GM18861 (cell line): ENCODE measurements at regions not wholly inside any gene's neighbourhood (a gene's known extent, or its start where the extent isn't known, plus 50 kb on each side); places are given as distances from the start of the nearest gene placed in this dataset.
"Not testable (repeated sequence)": the region's sequence is repeated elsewhere in the genome, so short reads cannot be mapped to it uniquely, and the experiment has no call there.

Experiments
- ATAC-seq: cut with Tn5 transposase; IDR thresholded peaks from one replicate; pipeline ENCODE4 v1.9.1; 2021; ENCODE audit not compliant: unreplicated experiment

DNA sequence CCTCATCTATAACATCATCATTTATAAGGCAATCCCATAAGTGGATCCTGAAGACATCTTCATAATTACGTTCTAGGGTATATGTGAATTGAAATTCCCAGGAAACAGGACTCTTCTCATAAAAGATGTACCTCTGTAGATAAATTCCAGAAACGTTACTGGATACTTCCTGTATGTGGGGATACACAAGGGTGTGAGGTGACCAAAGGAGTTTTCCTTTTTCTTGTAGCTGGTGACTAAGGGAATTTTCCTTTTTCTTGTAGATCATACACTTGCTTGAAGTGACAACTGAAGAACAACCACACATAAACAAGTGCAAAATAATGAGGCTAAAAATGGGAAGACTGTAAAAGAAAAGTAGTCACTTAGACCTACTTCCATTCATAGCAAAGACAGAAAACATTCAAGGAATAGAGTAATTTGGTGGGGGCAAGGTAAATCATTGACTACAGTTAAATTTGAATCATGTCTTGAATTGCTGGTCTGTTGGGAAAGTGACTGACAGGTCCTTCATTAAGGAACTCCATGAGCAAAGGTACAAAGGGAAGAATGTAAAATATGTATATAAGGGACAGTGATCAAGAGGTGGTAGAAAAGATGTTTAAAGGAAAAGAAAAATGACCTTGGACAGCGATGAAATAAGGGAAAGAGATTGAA, 53.2 kb upstream of the UBE2E3 start:
- no peak for ATAC-seq

DNA sequence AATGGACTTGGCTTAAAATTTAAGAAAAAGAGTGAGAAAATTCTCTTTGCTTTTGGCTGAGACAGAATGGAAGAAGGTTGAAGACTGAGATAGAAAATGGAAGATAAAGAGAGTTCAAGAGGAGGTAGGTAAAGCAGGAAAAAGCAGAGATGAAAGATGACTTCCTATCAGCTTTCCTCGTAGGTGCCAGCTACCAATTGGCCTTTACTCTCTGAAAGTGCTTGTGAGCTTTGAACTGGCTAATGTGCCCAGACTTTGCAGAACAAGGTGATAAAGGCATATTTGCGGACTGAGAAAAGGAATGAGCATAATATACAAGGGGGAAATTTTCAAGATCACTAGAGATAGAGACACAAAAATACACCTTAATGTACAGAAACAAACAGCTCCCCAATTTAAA, 54.7 kb upstream of the UBE2E3 start:
- no peak for ATAC-seq

DNA sequence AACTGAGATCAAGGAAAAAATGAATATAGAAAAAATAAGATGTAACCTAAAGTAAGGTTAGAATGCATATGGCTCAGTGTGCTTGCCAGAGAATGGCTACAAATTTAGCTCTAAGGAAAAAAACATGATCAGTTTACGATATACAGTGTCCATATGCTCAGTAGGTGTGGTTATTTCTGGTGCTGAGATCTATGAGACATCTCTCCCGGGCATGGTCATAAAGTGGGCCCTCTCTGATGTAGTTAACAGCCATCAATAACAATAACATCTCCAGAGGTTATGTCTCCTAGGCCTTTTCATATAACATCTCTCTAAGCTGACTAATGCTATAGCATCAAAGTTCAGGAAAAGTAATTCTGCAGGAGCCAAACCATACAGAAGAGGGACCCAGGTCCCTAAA, 56.3 kb upstream of the UBE2E3 start:
- ATAC-seq = no peak

DNA sequence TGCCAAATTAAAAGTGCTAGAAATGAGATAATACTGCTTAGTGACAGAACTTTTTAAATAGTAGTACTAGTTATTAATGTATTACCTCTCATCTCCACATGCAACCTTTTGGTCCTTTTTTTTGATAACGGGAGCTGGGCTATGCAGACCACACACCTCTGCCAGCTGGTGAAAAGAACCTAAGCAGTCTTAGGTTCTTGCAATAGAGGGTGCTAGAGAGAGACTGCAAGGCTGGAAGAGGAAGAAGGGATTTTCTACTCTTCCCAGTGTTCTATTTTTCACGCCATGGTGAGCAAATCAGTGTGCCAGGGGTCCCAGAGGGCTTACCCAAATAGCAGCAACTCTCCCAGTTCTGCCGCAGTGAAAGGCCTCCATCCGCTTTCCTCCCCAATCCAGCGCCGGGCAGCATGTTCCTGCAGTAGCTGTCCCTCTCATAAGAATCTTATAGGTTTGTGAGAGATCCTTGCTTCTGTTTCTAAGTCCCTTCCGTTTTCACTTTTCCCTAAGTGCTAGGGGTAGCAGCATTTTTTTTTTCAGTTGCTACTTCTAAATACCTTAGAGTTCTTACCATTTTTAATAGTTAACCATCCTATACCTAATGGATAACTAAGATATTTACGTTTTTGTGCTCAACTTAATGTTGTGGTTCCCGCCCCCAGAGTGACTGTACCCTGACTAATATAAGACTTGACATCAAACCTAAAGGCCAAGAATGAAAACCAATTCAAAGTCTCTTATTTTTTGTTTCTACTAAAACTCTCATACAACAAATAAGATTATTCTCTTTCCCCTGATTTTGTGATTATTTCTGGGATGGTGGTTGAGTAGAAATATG, 69.4 kb upstream of the UBE2E3 start:
- ATAC-seq = no peak

DNA sequence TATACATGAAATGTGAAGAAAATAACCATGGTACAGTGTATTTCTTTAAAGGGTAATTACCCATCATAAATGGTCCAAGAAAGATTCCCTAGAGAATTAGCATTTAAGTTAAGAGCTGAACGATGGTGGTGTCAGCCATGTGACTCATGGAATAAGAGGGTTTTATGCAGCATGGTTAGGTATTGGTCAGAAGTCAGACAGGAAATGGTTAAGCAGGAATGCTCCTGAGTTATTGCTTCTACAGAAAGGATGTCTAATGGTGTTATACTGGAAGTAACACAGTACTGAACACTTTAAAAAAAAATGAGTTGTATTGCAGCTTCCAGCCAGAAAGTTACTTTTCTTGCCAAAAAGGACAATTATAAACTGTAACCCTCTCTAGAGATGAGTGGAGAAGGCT, 72.7 kb upstream of the UBE2E3 start:
- ATAC-seq = no peak

DNA sequence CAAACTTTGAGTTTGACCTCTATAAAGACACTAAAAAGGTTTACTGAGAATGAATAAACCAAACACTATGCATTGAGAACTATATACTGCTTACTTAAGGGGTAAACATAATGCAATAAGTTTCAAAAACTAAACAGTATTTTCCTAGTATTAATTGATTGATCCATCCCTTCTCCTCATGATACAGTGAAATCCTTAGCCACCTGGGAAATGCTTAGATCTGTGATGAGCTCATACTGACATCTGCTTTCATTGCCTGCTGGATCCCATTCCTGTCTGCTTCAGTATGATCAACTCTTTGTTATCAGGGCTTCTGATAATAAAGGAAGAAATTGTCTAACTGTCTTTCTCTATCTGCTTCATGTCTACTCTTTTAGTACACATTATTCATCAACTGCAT, 74.9 kb upstream of the UBE2E3 start:
- no peak for ATAC-seq

DNA sequence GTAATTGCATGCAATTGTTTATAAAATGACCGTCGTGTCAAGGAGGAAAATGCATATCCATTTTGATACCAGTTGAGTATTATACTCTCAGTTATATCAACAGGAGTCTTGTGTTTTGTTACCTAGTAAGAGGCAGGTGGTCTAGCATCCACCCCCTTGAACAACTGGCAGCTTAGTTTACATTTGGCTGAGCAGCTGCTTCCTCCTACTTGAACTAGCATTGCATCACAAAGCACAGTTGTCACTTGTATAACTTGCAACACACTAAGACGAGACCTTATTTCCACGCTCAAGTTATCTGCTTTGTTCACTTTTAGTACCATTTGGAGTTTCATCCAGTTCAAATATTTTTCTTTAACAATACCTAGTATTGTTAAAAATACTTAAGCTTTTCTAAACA, 75.4 kb upstream of the UBE2E3 start:
- no peak for ATAC-seq

DNA sequence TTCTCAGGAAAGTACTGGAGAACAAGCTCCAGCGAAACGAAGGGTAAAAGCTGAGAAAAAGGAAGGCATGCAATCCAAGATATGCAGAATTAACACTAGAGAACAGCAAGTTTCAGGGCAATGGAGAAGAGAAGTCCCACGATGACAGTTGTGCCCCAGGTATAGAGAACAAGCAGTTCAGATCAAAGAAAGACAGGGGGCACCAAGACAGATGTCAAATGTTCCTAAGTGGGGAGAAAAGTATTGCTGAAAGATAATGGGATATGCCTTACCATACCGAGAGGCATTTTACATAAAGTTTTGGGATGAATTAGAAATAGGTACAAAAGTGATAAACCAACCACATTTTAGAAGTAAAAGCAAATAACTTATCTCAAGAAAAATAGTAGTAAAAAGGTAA, 79.1 kb upstream of the UBE2E3 start:
- ATAC-seq = no peak

DNA sequence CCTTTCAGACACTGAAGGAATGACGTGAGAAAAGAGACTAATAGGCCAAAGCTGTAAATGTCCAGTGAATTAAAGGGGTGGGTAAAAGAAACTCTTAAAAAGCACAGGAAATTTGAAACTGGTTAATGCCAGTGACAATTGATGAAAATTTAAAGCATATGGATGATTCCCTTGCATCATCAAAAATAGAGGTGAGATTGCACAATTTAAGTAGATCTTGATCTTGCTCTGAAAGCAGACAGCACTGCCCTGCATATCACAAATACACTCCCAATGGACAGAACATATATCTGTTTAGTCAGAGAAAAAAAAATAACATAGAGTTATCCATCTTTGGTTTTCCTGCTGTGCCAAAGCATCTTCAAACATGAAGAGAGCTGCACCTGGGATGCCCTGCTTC, 86.7 kb upstream of the UBE2E3 start:
- no peak for ATAC-seq

DNA sequence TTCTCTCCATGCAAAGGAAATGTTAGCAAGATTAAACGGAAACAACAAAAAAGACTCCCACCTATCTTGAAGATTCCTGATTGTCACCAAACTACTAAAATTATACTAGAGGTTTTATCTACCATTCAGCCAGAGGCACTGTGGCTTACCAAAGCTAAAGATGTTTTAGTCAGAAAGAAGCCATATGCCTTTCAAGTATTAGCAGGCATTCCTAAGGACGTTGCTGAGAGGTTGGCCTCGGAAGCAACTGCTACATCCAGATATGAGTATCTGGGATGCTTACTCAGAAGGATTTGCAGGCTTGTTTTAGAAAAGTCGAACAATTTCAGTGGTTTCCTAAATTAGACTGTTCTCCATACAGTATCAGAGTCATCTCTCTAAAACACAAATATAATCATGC, 88.3 kb upstream of the UBE2E3 start:
- ATAC-seq = no peak

DNA sequence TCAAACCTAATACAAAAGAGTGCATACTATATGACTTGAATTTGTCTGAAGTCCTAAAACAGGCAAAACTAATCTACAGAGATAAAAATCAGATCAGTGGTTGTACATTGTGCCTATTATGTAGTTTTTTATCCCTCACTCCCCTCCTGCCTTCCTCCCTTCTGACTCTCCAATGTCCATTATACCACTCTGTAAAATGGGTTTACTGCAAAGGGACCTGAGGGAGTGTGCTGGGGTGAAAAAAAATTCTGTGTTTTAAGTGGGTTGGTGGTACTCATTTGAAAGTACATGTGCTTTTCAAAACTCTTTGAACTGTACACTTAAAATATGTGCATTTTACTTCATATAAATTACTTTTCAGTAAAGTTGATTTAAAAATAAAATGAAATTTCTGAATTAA, 89.0 kb upstream of the UBE2E3 start:
- no peak for ATAC-seq

DNA sequence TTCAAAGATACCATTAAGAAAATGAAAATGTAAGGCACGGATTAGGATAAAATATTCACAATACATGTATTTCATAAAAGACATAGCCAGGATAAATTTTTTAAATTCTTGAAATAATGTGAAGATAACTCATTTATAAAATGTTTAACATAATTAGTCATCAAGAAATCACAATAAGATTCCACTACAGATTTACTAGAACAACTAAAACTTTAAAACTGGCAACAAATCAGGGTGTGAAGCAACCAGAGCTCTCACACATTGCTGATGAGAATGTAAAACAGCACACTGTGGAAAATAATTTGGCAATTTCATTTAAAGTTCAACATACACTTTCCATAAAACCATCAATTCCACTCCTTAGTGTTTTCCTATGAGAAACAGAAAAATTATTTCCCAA, 89.6 kb upstream of the UBE2E3 start:
- no peak for ATAC-seq

DNA sequence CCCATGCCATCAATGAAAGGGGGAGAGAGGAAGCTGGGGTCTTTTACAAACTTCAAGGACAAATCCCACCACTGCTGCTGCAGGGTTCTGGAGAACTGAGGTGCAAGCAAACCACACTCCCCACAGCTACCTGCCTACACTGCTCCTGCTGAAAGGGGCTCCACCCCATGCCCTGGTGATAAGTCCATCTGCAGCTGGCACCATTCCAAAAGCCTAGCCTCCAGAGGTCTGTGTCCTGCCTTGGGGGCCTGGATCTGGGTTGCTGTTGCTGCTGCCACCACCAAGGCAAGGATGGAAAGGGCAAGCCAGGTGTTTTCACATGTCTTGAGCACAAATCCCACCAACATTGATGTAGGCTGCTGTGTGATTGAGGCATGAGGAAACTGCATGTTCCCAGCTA, 97.4 kb upstream of the UBE2E3 start:
- no peak for ATAC-seq

DNA sequence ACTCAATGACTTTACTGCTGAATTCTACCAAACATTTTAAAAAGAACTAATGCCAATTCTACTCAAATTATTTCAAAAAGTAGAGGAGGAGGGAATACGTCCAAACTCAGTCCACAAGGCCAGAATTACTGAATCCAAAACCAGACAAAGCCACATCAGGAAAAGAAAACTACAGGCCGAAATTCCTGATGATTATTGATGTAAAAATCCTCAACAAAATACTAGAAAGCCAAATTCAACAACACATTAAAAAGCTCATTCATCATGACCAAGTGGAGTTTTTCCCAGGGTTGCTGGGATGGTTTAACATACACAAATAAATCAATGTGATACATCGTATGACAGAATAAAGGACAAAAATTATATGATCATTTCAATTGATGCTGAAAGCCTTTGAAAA, 103.9 kb upstream of the UBE2E3 start:
- ATAC-seq = no peak

DNA sequence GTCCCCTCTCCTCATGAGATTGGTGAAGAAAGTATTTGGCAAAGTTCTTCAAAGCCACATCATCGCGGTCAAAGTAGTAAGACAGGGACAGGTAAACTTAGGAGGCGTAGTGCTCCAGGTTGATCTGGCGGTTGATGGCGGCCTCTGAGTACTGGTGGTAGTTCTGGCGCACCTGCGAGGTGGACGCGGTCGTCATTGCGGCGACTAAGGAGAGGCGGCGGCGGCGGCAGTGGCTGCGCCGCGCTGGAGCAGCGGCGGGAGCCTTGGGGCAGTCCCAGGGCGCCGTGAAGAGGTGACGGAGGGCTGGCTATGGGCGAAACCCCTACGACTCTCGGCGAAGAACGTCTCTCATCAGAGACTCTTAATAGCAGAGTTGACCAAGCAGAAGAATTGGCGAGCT, 107.2 kb upstream of the UBE2E3 start:
- no peak for ATAC-seq

DNA sequence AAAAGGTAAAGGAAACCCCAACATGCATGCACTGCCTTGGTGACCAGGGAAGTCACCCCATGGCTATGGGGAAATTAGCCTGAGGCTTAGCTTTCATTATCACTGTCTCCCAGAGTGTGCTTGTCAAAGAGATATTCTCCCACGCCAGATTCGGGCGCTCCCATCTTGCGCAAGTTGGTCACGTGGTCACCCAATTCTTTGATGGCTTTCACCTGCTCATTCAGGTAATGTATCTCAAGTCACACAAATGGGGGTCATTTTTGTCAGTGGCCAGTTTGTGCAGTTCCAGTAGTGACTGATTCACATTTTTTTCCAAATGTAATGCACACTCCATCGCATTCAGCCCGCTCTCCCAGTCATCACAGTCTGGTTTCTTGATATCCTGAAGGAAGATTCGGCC, 107.6 kb upstream of the UBE2E3 start:
- not testable (repeated sequence) for ATAC-seq

DNA sequence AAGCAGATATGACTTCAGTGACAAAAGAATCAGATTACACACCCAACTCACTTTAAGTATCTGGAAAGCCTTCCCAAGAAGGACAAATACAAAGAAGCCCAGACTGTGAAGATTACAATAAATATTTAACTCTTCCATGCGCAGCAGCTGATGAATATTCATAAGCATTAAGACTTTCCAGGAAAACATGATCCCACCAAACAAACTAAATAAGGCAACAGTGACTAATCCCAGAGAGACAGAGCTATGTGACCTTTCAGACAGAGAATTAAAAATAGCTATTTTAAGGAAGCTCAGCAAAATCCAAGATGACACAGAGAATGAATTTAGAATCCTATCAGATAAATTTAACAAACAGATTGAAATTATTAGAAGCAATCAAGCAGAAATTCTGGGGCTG, 108.2 kb upstream of the UBE2E3 start:
- ATAC-seq = no peak

DNA sequence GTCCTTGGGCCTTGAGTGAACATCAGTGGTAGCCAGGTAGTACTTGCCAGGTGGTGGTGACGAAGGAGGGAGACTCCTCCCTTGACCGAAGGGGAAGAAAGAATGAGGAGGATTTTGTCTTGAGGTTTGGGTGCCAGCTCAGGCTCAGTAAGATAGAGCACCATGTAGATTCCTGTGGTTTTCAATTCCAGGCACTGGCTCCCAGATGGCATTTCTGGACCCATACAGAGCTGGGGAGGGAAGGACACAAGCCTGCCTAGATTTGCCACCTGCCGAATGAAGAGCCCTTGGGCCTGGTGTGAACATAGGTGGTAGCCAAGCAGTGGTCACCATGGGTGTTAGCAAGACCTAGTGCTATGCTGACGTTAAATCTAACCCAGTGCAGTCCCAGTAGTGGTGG, 108.8 kb upstream of the UBE2E3 start:
- no peak for ATAC-seq

DNA sequence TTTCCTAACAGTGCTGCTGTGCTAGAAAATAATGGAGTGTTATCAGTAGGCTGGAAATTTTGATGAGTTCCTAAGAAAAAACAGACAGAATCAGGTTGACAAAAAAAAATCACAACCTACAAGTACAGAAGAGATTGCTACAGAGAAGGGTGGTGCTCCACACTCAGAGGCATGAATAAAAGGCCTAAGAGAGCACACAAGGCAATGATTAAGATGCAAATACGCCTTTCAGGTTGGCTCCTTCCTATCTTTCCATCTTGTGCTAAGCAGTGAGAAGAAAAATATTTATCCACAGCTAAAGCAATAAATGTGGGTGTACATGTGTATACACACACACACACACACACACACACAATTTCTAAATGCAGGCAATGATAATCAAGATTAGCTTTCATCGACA, 130.6 kb upstream of the UBE2E3 start:
- no peak for ATAC-seq

DNA sequence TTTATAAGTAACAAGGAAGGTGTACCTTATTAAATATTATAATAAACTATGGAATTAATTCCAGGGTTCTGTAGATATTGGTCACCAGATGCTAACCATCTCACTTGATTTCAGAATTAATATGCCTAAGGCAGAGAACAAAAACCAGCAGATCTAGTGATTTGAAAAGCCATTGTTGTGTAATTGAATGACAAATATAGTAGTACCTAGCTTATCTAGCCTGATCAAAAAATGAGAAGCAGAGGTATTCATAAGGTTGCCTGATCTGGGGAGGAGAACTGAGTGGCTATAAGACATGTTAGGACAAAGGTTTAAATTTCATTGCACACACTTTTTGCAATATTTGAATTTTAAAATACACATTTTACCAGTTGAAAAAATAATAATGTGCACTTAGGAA, 132.0 kb upstream of the UBE2E3 start:
- ATAC-seq = no peak

DNA sequence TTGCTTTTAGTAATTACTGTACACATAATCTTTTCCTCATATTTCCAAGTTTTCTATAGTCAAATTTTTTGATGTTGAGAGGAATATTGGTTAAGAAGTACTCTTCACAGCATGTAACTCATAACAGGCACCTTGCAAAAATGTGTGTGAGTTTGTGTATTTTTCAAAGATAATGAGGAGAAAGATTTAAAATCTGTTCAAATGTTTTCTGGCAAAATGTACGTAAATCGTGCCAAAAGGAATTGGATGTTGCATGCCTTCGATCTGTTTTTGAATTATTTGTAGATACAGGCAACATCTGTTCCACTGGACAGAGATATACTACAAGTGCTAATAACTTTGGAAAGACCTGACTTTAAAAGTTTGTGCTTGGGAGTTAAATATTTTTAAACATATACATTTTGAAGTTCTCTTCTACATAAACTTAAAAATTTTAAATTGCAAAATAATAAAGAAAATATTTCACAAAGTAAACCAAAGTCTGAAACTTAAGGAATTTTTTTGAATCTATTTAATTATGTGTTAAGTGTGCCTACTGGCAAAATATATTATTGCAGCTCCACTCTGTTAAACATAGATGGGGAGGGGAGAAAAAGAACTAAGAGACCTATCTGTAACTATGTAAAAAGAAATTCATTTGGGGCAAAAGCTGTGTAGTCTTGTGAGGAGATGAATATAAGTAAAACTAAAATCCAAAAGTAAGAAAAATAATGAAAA, 133.5 kb upstream of the UBE2E3 start:
- no peak for ATAC-seq

DNA sequence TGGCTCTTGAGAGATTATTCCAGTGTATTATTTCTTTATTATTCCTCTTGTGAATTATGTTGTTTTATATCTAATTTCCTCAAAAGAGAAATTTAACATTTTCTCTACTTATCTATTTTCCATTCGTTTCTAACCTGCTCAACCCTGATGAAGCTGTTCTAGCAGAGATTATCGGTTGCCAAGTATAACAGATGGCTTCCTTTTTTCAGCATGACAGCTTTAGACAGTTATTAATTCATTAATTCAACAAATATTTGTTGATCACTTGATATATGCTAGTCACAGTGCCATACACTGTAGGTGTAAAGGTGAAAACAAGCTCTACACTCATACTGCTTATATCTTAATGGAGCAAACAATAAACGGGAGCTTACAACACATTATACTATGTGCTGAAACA, 137.9 kb upstream of the UBE2E3 start:
- ATAC-seq = no peak
